DOHH2 (cell line): ENCODE measurements at regions not wholly inside any gene's neighbourhood (a gene's known extent, or its start where the extent isn't known, plus 50 kb on each side); places are given as distances from the start of the nearest gene placed in this dataset.

Source experiments
- H3F3A ChIP-seq: fragments of 200-600 bp; sonication (generic), shearing (Covaris generic); 2 replicates; pipeline ENCODE4 v1.6.0; 2016; ENCODE audit warnings: antibody characterized with exemption, mild to moderate bottlenecking; ENCODE audit not compliant: control insufficient read depth, insufficient read depth
- H3K27ac ChIP-seq: fragments of 200-600 bp; sonication (generic); 2 replicates; pipeline ENCODE4 v1.5.1; 2014; ENCODE audit warnings: low read depth, mild to moderate bottlenecking, low read length, moderate library complexity
- H3K27me3 ChIP-seq: fragments of 200-600 bp; sonication (generic); 2 replicates; pipeline ENCODE4 v1.6.1; 2014; ENCODE audit warnings: mild to moderate bottlenecking, low read length, mixed read lengths; ENCODE audit not compliant: control insufficient read depth
- H3K36me3 ChIP-seq: fragments of 200-600 bp; sonication (generic); 2 replicates; pipeline ENCODE4 v1.6.1; 2014; ENCODE audit warnings: mild to moderate bottlenecking, low read length, moderate library complexity, mixed read lengths; ENCODE audit not compliant: control insufficient read depth
- H3K4me1 ChIP-seq: fragments of 200-600 bp; sonication (generic); 2 replicates; pipeline ENCODE4 v1.6.1; 2014; ENCODE audit warnings: mild to moderate bottlenecking, low read length, mixed read lengths; ENCODE audit not compliant: control insufficient read depth
- H3K4me2 ChIP-seq: fragments of 200-600 bp; sonication (generic); 2 replicates; pipeline ENCODE4 v1.6.0; 2014; ENCODE audit warnings: mild to moderate bottlenecking, low read length, moderate library complexity
- H3K4me3 ChIP-seq: fragments of 200-600 bp; sonication (generic); 2 replicates; pipeline ENCODE4 v1.5.1; 2014; ENCODE audit warnings: mild to moderate bottlenecking, low read length, mixed read lengths
- H3K79me2 ChIP-seq: fragments of 200-600 bp; sonication (generic); 2 replicates; pipeline ENCODE4 v1.6.1; 2014; ENCODE audit warnings: mild to moderate bottlenecking, low read length, mixed read lengths; ENCODE audit not compliant: control insufficient read depth
- H3K9me2 ChIP-seq: fragments of 200-600 bp; sonication (generic); replicated peaks from 2 replicates; pipeline ENCODE4 v1.6.1; 2014; ENCODE audit warnings: mild to moderate bottlenecking, low read length, mixed read lengths; ENCODE audit not compliant: control insufficient read depth
- H3K9me3 ChIP-seq: fragments of 200-600 bp; sonication (generic); 2 replicates; pipeline ENCODE4 v1.6.1; 2014; ENCODE audit warnings: antibody characterized with exemption, low read length, mixed read lengths; ENCODE audit not compliant: control insufficient read depth, insufficient read depth
- H4K20me1 ChIP-seq: fragments of 200-600 bp; sonication (generic); 2 replicates; pipeline ENCODE4 v1.6.0; 2014; ENCODE audit warnings: low read depth, mild to moderate bottlenecking, antibody characterized with exemption, low read length, moderate library complexity; ENCODE audit not compliant: control insufficient read depth, insufficient read depth
- CTCF ChIP-seq: fragments of 200-600 bp; sonication (generic); IDR thresholded peaks from one replicate; pipeline ENCODE4 v1.5.1; 2014; ENCODE audit warnings: antibody characterized with exemption, mild to moderate bottlenecking, low read depth, low read length; ENCODE audit not compliant: poor library complexity, severe bottlenecking
- EZH2phosphoT487 ChIP-seq: fragments of 200-600 bp; sonication (generic); IDR thresholded peaks from 2 replicates; pipeline ENCODE4 v1.6.1; 2017; ENCODE audit warnings: borderline replicate concordance, mild to moderate bottlenecking, antibody characterized with exemption, low read length, moderate library complexity, mixed read lengths

GRCh38 chr7:46170792-46171191 lies 249.7 kb upstream of the IGFBP3 start:
- Histone ChIP-seq H3K4me1 (no peaks in the 10 kb centered on the region), H3F3A (no peaks in the 10 kb centered on the region), H3K4me3 (no peak overlapping the region), H3K9me2 (no peaks in the 10 kb centered on the region), H3K36me3 (no peaks in the 10 kb centered on the region), H3K27ac (no peak overlapping the region), H3K9me3 (no peaks in the 10 kb centered on the region), H4K20me1 (no peaks in the 10 kb centered on the region), H3K4me2 (no peak overlapping the region), H3K27me3 (no peaks in the 10 kb centered on the region), H3K79me2 (no peaks in the 10 kb centered on the region)
- TF ChIP-seq EZH2phosphoT487 (no peak), CTCF (no peak)

- Histone ChIP-seq H3K4me3 (no peak overlapping the region), H3K4me1 (no peaks in the 10 kb centered on the region)
- no peak for TF ChIP-seq CTCF
- no peak for TF ChIP-seq EZH2phosphoT487
These were observed 248.9 kb upstream of the IGFBP3 start for GRCh38 chr7:46170021-46170420.

GRCh38 chr7:46169384-46169755 lies 248.3 kb upstream of the IGFBP3 start:
- no peaks in the 10 kb centered on the region for H4K20me1 ChIP-seq
- H3K79me2 ChIP-seq, result no peaks in the 10 kb centered on the region
- no peaks in the 10 kb centered on the region for H3K4me1 ChIP-seq
- no peaks in the 10 kb centered on the region for H3K27me3 ChIP-seq
- H3K27ac ChIP-seq, result no peak overlapping the region
- no peaks in the 10 kb centered on the region for H3K9me2 ChIP-seq
- no peak overlapping the region for H3K4me2 ChIP-seq
- H3K9me3 ChIP-seq, result no peaks in the 10 kb centered on the region
- no peak for TF ChIP-seq EZH2phosphoT487
- no peaks in the 10 kb centered on the region for H3K36me3 ChIP-seq
- H3F3A ChIP-seq, result no peaks in the 10 kb centered on the region
- no peak overlapping the region for H3K4me3 ChIP-seq

More at GRCh38 chr7:46170021-46170420, 248.9 kb upstream of the IGFBP3 start:
- Histone ChIP-seq H3F3A (no peaks in the 10 kb centered on the region), H4K20me1 (no peaks in the 10 kb centered on the region), H3K27me3 (no peaks in the 10 kb centered on the region), H3K27ac (no peak overlapping the region), H3K9me3 (no peaks in the 10 kb centered on the region), H3K9me2 (no peaks in the 10 kb centered on the region), H3K4me2 (no peak overlapping the region), H3K36me3 (no peaks in the 10 kb centered on the region), H3K79me2 (no peaks in the 10 kb centered on the region)

- TF ChIP-seq EZH2phosphoT487 (no peak), CTCF (no peak)
- Histone ChIP-seq H3K4me2 (no peak overlapping the region), H3K4me1 (no peaks in the 10 kb centered on the region), H3K27me3 (no peaks in the 10 kb centered on the region), H3F3A (no peaks in the 10 kb centered on the region), H3K27ac (no peak overlapping the region), H3K9me3 (no peaks in the 10 kb centered on the region), H3K79me2 (no peaks in the 10 kb centered on the region), H3K36me3 (no peaks in the 10 kb centered on the region), H3K9me2 (no peaks in the 10 kb centered on the region), H4K20me1 (no peaks in the 10 kb centered on the region), H3K4me3 (no peak overlapping the region)
These were observed 247.8 kb upstream of the IGFBP3 start for GRCh38 chr7:46168671-46169383.
